Panc1 (cell line): ENCODE measurements at regions not wholly inside any gene's neighbourhood (a gene's known extent, or its start where the extent isn't known, plus 50 kb on each side); places are given as distances from the start of the nearest gene placed in this dataset.

Source experiments
- ATAC-seq: fragments of 200-7000 bp; cut with Tn5 transposase; 2 replicates; pipeline ENCODE4 v1.9.1; 2020; ENCODE audit warnings: mild to moderate bottlenecking, moderate library complexity
- BruUV-seq: library from RNA; stranded (reverse); fragments of 400-500 nt; replicated peaks from 2 replicates; lab custom pipeline; 2021; lab: Mats Ljungman, UMichigan
- CTCF ChIA-PET: fragments of 300-600 bp; sonication (Branson Sonifier 250); formaldehyde crosslinking; loops from one replicate; lab custom pipeline; 2022; ENCODE audit warnings: antibody characterized with exemption; lab: Charles Lee
- POLR2A ChIA-PET: fragments of 300-600 bp; sonication (Branson Sonifier 250); formaldehyde crosslinking; loops from one replicate; lab custom pipeline; 2022; ENCODE audit warnings: antibody characterized with exemption; lab: Charles Lee
- DNase-seq: peaks from one replicate; pipeline ENCODE4 v3.0.0-alpha.2; 2010; ENCODE audit warnings: low read depth, low spot score
- H3K27ac ChIP-seq: 2 replicates; pipeline ENCODE4 v1.5.1; 2011; ENCODE audit warnings: mild to moderate bottlenecking, low read length, inconsistent platforms
- H3K27me3 ChIP-seq: fragments of 200-500 bp; sonication (Bioruptor generic); 2 replicates; pipeline ENCODE4 v1.6.0; 2014; ENCODE audit warnings: low read length, inconsistent platforms; ENCODE audit not compliant: control insufficient read depth, insufficient read depth
- H3K36me3 ChIP-seq: fragments of 200-500 bp; sonication (Bioruptor generic); 2 replicates; pipeline ENCODE4 v1.5.1; 2014; ENCODE audit warnings: inconsistent platforms, mild to moderate bottlenecking, low read length, moderate library complexity; ENCODE audit not compliant: control insufficient read depth, insufficient read depth
- H3K4me1 ChIP-seq: 2 replicates; pipeline ENCODE4 v1.5.1; 2011; ENCODE audit warnings: inconsistent platforms, mild to moderate bottlenecking, low read length, moderate library complexity; ENCODE audit not compliant: control insufficient read depth, insufficient read depth
- H3K4me3 ChIP-seq, 2 experiments: 2 replicates each; pipeline ENCODE4 v1.5.1; 2011 to 2012; ENCODE audit warnings: low read depth in 2 of 2, low read length in 2 of 2, mild to moderate bottlenecking in 2 of 2, inconsistent platforms in 1 of 2, moderate library complexity in 1 of 2
- H3K9me3 ChIP-seq: fragments of 200-500 bp; sonication (Bioruptor generic); 2 replicates; pipeline ENCODE4 v1.5.1; 2014; ENCODE audit warnings: low read depth, mild to moderate bottlenecking, inconsistent platforms, low read length, moderate library complexity; ENCODE audit not compliant: control insufficient read depth, insufficient read depth
- POLR2AphosphoS5 ChIP-seq: IDR thresholded peaks from 2 replicates; pipeline ENCODE4 v1.6.1; 2012; ENCODE audit warnings: mild to moderate bottlenecking, low read depth, low read length, moderate library complexity
- SIN3A ChIP-seq: IDR thresholded peaks from 2 replicates; pipeline ENCODE4 v1.6.1; 2012; ENCODE audit warnings: low read depth, mild to moderate bottlenecking, low read length, moderate library complexity, borderline replicate concordance; ENCODE audit not compliant: insufficient read depth
- TCF7L2 ChIP-seq: IDR thresholded peaks from 2 replicates; pipeline ENCODE4 v1.6.1; 2011; ENCODE audit warnings: mild to moderate bottlenecking, low read depth, low read length, inconsistent platforms
- in situ Hi-C: cut with HindIII; loops from 2 replicates; pipeline ENCODE4 v1.10.0; 2016; ENCODE audit warnings: low sequenced_read_pairs, low pct_unique_long_range_greater_than_20kb
- intact Hi-C: fragments of 100-400 bp; cut with micrococcal nuclease; formaldehyde crosslinking; loops from one replicate; pipeline ENCODE4 v1.10.0; 2022; ENCODE audit not compliant: unreplicated experiment
- TF ChIP-seq, protein P1 (sequence below), 2 experiments: IDR thresholded peaks; 2 replicates each; pipeline ENCODE4 v1.6.1; 2011 to 2012; ENCODE audit warnings: low read depth in 2 of 2, control low read depth in 1 of 2, low read length in 1 of 2, mild to moderate bottlenecking in 1 of 2, moderate library complexity in 1 of 2; ENCODE audit not compliant: insufficient read depth in 1 of 2
- TF ChIP-seq, protein P2 (sequence below): fragments of 450-650 bp; IDR thresholded peaks from 2 replicates; pipeline ENCODE4 v1.5.1; 2017; ENCODE audit warnings: mild to moderate bottlenecking

GRCh38 chr7:124379296-124379695 lies 346.4 kb upstream of the TMEM229A start:
- no TSS peak for BruUV-seq

DNA sequence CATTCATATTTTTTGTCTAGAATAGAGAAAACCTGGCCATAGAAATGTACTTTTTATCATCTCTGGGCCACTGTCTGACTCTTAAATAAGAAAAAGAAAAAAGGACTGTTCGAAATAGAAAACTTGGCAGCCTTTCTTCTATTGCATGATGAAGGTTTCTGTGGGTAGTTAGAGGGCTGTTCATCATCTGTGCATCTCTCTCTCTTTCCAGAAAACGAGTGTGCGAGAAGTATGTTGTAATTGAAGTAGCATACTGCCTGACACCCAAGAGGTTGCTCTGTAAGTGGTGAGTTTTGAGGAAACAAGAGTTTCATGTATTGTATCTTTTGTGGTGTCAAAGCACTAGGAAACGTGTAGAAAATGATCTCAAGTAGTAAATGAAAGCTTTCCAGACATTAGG lies 343.2 kb upstream of the TMEM229A start:
- no peak for ATAC-seq
- no peaks in the 10 kb centered on the region for H3K4me1 ChIP-seq
- intact Hi-C loops: no loop called here
- no peaks in the 10 kb centered on the region; the same call in 1 of the 2 replicates for H3K9me3 ChIP-seq
- no peak overlapping the region for H3K27ac ChIP-seq
- no peak overlapping the region for H3K4me3 ChIP-seq
- H3K36me3 ChIP-seq: no peaks in the 10 kb centered on the region
- no TSS peak for BruUV-seq
- POLR2A ChIA-PET: no interaction called here
- no peak for DNase-seq
- CTCF ChIA-PET: no interaction called here
- TF ChIP-seq, protein P1, sequence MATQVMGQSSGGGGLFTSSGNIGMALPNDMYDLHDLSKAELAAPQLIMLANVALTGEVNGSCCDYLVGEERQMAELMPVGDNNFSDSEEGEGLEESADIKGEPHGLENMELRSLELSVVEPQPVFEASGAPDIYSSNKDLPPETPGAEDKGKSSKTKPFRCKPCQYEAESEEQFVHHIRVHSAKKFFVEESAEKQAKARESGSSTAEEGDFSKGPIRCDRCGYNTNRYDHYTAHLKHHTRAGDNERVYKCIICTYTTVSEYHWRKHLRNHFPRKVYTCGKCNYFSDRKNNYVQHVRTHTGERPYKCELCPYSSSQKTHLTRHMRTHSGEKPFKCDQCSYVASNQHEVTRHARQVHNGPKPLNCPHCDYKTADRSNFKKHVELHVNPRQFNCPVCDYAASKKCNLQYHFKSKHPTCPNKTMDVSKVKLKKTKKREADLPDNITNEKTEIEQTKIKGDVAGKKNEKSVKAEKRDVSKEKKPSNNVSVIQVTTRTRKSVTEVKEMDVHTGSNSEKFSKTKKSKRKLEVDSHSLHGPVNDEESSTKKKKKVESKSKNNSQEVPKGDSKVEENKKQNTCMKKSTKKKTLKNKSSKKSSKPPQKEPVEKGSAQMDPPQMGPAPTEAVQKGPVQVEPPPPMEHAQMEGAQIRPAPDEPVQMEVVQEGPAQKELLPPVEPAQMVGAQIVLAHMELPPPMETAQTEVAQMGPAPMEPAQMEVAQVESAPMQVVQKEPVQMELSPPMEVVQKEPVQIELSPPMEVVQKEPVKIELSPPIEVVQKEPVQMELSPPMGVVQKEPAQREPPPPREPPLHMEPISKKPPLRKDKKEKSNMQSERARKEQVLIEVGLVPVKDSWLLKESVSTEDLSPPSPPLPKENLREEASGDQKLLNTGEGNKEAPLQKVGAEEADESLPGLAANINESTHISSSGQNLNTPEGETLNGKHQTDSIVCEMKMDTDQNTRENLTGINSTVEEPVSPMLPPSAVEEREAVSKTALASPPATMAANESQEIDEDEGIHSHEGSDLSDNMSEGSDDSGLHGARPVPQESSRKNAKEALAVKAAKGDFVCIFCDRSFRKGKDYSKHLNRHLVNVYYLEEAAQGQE (IDR thresholded peaks at IDR 0.05; ENCODE audit: insufficient read depth in 1 of 2, low read depth in 2 of 2, low read length in 1 of 2): no peak
- TF ChIP-seq, protein P2, sequence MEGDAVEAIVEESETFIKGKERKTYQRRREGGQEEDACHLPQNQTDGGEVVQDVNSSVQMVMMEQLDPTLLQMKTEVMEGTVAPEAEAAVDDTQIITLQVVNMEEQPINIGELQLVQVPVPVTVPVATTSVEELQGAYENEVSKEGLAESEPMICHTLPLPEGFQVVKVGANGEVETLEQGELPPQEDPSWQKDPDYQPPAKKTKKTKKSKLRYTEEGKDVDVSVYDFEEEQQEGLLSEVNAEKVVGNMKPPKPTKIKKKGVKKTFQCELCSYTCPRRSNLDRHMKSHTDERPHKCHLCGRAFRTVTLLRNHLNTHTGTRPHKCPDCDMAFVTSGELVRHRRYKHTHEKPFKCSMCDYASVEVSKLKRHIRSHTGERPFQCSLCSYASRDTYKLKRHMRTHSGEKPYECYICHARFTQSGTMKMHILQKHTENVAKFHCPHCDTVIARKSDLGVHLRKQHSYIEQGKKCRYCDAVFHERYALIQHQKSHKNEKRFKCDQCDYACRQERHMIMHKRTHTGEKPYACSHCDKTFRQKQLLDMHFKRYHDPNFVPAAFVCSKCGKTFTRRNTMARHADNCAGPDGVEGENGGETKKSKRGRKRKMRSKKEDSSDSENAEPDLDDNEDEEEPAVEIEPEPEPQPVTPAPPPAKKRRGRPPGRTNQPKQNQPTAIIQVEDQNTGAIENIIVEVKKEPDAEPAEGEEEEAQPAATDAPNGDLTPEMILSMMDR: no peak
- TF ChIP-seq SIN3A (no peak), TCF7L2 (no peak), POLR2AphosphoS5 (no peak)
- no peaks in the 10 kb centered on the region for H3K27me3 ChIP-seq
- in situ Hi-C loops: no loop called here

More at GRCh38 chr7:124379296-124379695, 346.4 kb upstream of the TMEM229A start:
- intact Hi-C loops (no loop called here), in situ Hi-C loops (no loop called here)
- no peaks in the 10 kb centered on the region for H3K4me1 ChIP-seq
- no peak for TF ChIP-seq TCF7L2
- TF ChIP-seq, protein P1 (IDR thresholded peaks at IDR 0.05; ENCODE audit: insufficient read depth in 1 of 2, low read depth in 2 of 2, low read length in 1 of 2): no peak
- TF ChIP-seq POLR2AphosphoS5: no peak
- TF ChIP-seq SIN3A: no peak
- TF ChIP-seq, protein P2: no peak
- POLR2A ChIA-PET: no interaction called here
- no peaks in the 10 kb centered on the region for H3K36me3 ChIP-seq
- DNase-seq: no peak
- CTCF ChIA-PET: no interaction called here
- no peak overlapping the region for H3K4me3 ChIP-seq
- no peak for ATAC-seq
- no peaks in the 10 kb centered on the region for H3K27me3 ChIP-seq
- H3K9me3 ChIP-seq: no peaks in the 10 kb centered on the region; the same call in 1 of the 2 replicates
- no peak overlapping the region for H3K27ac ChIP-seq
